Coronary artery (tissue), 2 donors: ENCODE measurements at regions not wholly inside any gene's neighbourhood (a gene's known extent, or its start where the extent isn't known, plus 50 kb on each side); places are given as distances from the start of the nearest gene placed in this dataset.

Experiments used
- DNase-seq: peaks from one replicate; pipeline ENCODE4 v3.0.0-alpha.2; 2017; ENCODE audit warnings: low spot score
- H3K27ac ChIP-seq, 2 donors: fragments of 200-600 bp; sonication (generic); one replicate each; pipeline ENCODE4 v1.5.1; 2016 to 2019
- H3K4me3 ChIP-seq: fragments of 200-600 bp; sonication (generic); 2 replicates; pipeline ENCODE4 v1.5.1; 2016; ENCODE audit warnings: mild to moderate bottlenecking, moderate library complexity
- CTCF ChIP-seq: fragments of 200-600 bp; sonication (generic); IDR thresholded peaks from one replicate; pipeline ENCODE4 v1.5.1; 2019; ENCODE audit warnings: antibody characterized with exemption

- Histone ChIP-seq H3K27ac (no peak overlapping the region), H3K4me3 (no peak overlapping the region)
- DNase-seq: no peak
- TF ChIP-seq CTCF: no peak
Measured at GRCh38 chr4:175166020-175166419, 247.9 kb downstream of the ADAM29 start.

- no peak for TF ChIP-seq CTCF
- DNase-seq: no peak
- Histone ChIP-seq H3K4me3 (no peak overlapping the region), H3K27ac (no peak overlapping the region)
Measured at GRCh38 chr4:175176710-175177109, 258.6 kb downstream of the ADAM29 start.

GRCh38 chr4:175190654-175191053, 272.5 kb downstream of the ADAM29 start:
- Histone ChIP-seq H3K4me3 (no peak overlapping the region), H3K27ac (no peak overlapping the region)
- no peak for DNase-seq
- TF ChIP-seq CTCF: no peak

GRCh38 chr4:175198056-175198455, 279.9 kb downstream of the ADAM29 start:
- Histone ChIP-seq H3K27ac (no peak overlapping the region), H3K4me3 (no peak overlapping the region)
- DNase-seq: no peak
- no peak for TF ChIP-seq CTCF

- no peak for TF ChIP-seq CTCF
- Histone ChIP-seq H3K27ac (no peak overlapping the region), H3K4me3 (no peak overlapping the region)
- no peak for DNase-seq
Measured at GRCh38 chr4:175215208-175215607, 297.1 kb downstream of the ADAM29 start.

GRCh38 chr4:175215657-175216056, 297.5 kb downstream of the ADAM29 start:
- Histone ChIP-seq H3K4me3 (no peak overlapping the region), H3K27ac (no peak overlapping the region)
- DNase-seq: no peak
- TF ChIP-seq CTCF: no peak

- no peak for DNase-seq
- no peak for TF ChIP-seq CTCF
- Histone ChIP-seq H3K27ac (no peak overlapping the region), H3K4me3 (no peak overlapping the region)
Measured at GRCh38 chr4:175229154-175229553, 311.0 kb downstream of the ADAM29 start.
